Stimulated activated CD8-positive, alpha-beta memory T cell treated with anti-CD3 and anti-CD28 coated beads, Interleukin-12 subunit alpha, Interleukin-12 subunit beta, amount 100 ng/mL, for 1 hour (primary cell): ENCODE measurements at regions not wholly inside any gene's neighbourhood (a gene's known extent, or its start where the extent isn't known, plus 50 kb on each side); places are given as distances from the start of the nearest gene placed in this dataset.

ENCODE experiments used
- DNase-seq: peaks from one replicate; pipeline ENCODE4 v3.0.0-alpha.2; 2020; ENCODE audit warnings: low read depth

- DNase-seq, result no peak
Observed at GRCh38 chr6:40340957-40341356, 246.2 kb downstream of the LRFN2 start.

GRCh38 chr6:40340196-40340595 lies 247.0 kb downstream of the LRFN2 start:
- no peak for DNase-seq

GRCh38 chr6:40338306-40338705 lies 248.9 kb downstream of the LRFN2 start:
- DNase-seq, result no peak

DNA sequence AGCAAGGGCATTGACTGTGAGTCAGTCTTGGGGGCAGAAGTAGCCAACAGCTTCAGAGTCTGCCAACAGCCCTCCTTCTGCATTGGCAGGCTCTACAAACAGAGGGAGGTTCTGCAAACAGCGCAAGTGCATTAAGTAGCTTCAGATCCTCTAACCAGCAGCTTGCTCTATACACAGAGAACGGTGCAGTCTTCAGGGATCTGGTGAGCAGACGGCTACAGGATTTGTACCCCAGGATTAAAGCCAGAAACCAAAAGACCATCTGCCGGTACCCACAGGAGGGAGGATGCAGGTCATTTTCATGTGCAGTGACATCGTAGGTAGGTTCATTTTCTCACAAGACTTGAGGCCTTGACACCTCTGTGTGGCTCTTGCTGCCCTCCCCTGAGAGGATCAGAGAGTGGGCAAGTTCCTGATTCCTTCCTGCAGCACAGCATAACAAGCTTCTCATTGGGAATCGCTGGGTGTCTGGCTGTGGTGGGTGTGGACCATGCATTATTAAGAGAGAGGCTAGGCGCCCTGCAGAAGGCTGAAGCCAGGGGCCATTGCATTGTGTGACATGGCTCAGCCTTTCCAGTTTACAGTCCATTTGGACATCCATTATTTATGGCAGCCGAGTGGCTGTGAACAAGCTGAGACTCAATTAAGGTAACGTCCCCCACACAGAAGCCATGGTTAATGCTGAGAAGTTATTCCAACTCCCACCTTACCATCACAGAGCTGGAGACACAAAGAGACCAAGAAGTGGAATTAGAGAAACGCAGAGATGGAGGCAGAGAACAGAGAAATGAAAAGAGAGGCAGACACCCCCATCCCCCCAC lies 250.0 kb downstream of the LRFN2 start:
- no peak for DNase-seq

GRCh38 chr6:40336296-40336695 lies 250.9 kb downstream of the LRFN2 start:
- no peak for DNase-seq

DNA sequence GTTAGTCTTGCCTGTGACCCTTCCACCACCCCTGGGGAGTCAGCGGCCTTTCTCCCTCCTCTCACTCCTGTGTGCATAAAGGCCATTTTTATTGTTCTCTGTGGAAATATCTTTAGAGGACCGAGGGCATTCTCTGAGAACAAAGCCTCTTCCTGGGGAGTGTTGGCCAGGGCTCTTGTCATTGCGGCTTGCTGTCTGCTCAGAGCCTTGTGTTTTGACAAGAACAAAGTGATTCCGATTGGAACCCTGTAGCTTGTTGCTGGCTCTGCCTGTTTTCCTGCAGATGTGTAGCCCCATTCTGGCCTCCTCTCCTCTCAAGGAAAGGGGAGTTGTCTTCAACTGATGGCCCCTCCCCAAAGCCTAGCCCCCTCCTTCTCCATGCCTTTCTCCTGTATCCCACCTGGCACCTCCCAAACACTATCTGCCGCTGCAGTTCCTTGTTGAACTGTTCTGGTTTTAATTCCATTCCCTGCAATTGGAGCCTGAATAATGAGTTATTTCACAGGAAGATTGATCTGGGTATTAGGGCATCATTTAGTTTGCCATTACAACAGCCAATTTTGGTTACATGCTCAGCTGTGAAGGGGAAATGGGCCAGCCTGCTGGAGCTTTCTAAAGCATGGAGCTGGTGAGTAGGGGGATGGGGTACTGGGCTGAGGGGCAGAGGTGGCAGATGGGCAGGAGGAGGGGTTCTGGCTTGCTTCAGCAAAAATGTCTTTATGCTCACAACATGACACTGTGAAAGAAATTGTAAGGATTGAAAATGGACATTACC lies 252.5 kb downstream of the LRFN2 start:
- DNase-seq, result no peak

DNA sequence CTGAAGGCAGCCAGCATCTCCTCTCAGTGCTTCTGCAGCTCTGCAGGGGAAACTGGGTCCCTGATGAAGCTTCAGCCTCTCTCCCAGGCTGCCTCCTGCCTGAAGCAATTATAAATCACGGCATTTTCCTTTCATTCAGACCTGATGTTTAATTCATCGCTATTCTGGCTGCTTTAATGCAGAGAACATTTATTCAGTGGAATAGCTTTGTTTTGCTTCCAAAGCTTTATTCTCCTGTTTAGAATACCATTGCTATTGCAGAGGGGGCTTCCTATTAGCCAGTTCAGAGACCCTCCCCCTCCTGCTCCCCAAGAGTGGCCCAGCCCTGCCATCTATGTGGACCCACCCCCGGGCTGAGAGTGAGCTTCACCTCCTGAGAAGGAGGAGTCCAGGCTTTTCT lies 255.6 kb downstream of the LRFN2 start:
- no peak for DNase-seq

- no peak for DNase-seq
Observed at GRCh38 chr6:40330301-40330721, 256.9 kb downstream of the LRFN2 start.

GRCh38 chr6:40328986-40329545 lies 258.1 kb downstream of the LRFN2 start:
- DNase-seq, result no peak

GRCh38 chr6:40328386-40328985 lies 258.7 kb downstream of the LRFN2 start:
- no peak for DNase-seq

DNA sequence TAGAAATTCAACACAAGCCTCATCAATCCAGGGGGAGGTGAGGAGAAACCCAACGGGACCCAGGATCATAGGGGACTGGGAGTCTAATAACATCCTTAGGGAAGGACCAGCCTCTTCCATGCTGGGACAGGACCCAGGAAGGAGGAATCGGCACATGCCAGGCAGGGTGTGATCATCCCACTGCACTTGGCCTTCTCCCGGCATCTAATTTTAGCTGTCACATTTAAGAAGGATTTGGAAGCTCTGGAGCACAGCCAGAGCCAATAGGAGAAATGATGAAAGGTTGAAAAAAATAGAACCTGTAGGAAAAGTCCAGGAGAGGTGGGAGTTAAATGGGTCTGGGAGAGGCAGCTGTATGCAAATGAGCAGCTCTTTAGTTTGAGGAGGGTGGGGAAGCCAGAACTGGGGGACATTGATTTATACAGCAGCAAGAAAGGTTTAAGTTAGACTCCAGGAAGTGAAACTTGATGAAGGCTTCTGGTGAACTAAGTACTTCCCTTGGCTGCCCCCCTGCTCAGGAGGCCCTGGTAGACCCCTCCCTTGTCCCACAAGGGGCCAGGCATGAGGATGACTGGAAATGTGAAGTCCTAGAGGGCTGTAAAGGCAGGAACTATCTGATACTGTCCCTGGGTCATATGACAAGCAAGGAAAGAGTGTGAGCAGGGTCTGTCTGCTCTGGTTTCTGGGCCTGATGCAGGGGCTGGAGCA lies 260.3 kb downstream of the LRFN2 start:
- DNase-seq, result no peak

- no peak for DNase-seq
Observed at GRCh38 chr6:40325791-40326190, 261.4 kb downstream of the LRFN2 start.

DNA sequence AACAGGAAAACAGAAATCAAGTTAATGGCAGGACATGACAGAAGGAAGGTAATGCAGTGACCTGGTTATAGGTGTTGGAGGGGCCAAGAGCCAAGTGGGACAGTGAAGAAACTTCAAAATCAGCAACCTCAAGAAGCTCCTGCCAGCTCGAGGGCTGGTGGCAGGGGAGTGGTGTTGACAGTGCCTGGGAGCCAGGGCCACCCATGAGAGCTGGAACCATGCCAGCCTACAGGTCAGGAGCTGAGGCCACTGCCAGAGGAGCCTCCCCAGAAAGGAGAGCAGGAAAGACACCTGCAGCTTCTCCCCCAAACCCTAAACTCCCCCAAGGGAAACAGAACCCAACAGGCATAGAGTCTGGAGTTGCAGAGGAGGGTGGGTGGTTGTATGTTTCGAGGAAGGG lies 262.1 kb downstream of the LRFN2 start:
- no peak for DNase-seq

DNA sequence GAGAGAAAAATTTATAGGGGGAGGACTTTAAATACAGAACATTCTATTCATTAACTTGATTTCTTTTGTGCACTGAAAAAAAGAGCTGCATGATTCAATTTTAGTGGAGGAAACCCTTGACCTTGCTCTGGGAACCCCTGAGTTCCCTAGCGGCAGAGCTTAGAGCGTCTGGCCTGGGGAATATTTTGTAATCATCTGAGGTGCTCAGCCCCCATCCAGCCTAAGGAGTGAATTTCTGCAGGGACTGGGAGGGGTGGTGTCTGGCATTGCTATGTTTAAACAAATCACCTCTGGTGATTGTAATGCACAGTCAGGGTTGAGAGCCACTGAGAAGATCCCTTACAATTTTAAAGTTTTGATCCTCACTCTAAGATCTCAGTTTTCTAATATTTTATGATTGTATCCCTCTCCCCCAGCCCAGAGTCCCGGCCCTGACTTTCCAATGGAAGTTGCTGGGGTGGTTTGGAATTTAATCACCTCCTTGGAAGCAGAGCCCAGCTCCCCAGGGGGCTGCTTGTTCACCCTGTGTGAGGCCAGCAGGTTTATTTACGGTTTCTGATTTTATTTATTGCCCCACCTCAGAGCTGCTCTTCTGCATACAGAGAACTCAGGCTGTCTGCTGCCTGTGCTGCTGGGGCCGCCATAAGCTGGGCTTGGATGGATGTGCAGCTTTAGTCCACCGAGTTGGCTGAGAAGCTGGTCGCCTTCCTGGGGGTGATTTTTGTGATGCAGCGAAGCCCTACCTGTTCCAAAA lies 263.1 kb downstream of the LRFN2 start:
- no peak for DNase-seq

DNA sequence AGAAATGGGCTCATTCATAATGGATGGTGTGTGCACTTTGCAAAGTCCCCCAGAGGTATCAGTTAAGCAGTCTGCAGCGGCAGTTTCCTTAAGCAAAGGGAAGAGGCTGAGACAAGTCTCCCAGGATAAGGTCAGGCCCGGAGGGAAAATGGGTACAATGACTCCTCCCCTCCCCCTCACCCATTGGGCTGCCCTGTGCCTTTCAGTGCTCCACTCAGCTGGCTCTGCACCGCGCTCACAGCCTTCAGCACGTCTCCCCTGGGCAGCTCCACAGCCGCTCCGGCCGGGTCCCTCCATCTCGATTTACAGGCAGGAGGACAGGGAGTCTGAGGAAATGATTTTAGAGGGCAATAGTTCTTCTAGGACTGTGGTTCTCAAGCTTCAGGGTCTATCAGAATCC lies 264.8 kb downstream of the LRFN2 start:
- DNase-seq, result no peak

DNA sequence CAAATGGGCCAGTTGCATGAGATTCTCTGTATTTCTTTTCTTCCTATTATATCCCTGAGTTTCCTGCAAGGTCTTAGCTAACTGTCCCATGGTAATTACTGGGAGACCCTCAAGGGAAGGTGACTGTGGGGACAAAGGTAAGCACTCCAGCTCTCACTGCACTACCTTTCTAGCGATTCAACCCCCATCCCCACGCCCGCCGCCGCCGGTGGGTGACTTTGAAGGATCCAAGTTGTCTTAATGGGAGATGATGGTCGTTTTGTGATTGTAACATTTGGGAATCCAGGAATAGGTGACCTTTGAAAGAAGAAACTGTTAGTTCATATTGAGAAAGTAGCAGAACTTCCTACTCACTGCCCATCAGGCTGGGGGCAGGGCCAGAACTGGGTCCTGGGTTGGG lies 265.5 kb downstream of the LRFN2 start:
- no peak for DNase-seq

- no peak for DNase-seq
Observed at GRCh38 chr6:40320947-40321346, 266.2 kb downstream of the LRFN2 start.

DNA sequence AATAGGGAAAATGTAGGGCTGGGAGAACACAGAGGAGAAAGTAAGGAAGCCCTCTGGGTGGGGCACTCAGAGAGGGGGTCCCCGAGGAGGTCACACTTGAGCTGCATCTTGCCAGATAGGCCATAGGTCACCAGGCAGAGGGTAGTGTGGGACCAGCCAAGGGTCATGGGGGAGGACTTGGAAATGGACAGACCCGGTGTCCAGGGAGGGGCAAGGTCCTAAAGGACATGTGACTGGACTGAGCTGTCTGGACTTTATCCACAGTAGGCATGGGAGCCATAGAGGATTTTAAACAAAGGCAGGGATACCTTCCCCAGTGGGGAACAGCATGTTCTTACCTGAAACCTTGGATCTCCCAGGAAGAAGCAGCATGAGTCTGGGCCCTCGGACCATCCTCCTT lies 266.7 kb downstream of the LRFN2 start:
- no peak for DNase-seq

GRCh38 chr6:40319124-40319523 lies 268.0 kb downstream of the LRFN2 start:
- no peak for DNase-seq

GRCh38 chr6:40315060-40315459 lies 272.1 kb downstream of the LRFN2 start:
- DNase-seq, result no peak

DNA sequence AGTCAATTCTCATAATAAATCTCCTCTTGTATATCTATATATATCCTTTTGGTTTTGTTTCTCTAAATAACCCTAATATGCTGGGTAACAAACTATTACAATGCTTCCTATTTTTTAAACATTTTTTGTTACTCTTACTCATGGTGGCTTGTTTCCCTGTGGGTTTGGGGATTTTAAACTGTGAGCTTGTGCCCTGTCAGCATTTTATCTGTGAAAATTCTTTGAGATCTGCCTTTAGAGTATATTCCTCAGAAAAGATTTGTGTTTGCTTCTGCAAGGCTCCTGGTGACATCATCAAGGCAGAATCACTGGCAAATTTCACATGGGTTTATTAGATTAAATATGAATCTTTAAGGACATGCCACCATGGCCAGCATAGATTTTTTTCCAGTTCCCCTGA lies 273.6 kb downstream of the LRFN2 start:
- DNase-seq, result no peak
